HG03432 (cell line): ENCODE measurements at regions not wholly inside any gene's neighbourhood (a gene's known extent, or its start where the extent isn't known, plus 50 kb on each side); places are given as distances from the start of the nearest gene placed in this dataset.
A peak's percentile ranks its signal among the peaks of the same experiment; 100 is the strongest.

Experiments
- ATAC-seq: cut with Tn5 transposase; IDR thresholded peaks from one replicate; pipeline ENCODE4 v1.9.1; 2021; ENCODE audit warnings: mild to moderate bottlenecking, moderate library complexity; ENCODE audit not compliant: unreplicated experiment

DNA sequence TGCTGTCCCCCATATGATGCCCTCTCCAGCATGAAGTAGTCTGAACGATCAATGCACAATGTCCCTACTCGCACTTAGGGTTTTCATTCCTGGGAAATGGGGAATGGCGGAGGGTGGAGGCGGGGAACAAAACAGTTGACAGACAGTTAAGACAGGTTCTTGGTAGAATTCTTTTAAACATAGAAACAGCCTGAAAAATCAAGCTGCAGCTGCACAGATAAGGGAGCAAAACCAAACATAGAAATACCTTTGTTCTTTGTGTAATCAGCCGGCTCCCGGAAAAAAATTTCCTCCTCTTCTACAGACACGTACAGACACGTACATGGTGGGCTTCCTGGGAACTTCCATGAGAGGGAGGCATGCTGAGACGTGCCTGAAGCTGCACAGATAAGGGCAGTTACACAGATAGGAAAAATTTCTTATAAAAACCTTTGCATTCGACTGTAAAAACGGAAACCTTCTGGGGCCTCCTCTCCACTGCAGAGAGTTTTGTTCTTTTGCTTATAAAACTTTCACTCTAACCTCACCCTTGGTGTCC, 662.4 kb upstream of the PTPRD start:
- ATAC-seq, result no peak

DNA sequence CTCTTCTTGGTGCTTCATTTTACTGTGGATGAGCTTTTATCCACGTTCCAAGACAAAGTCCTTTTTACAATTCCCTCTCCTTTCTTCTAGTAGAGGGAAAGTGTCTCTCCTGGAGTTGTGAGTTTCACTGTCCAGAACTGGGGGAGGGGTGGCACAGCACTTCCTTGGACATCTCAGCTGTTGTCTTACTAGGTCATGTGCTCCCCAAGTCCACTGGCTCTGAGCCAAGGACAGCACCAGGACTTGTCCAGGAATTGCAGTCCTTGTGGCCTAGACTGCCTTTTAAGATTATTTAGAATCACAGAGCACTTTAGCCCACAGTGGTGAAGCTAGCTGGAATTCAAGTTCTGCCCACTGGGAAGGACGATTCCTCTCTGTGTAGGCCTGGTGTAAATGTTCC, 700.2 kb upstream of the PTPRD start:
- no peak for ATAC-seq

DNA sequence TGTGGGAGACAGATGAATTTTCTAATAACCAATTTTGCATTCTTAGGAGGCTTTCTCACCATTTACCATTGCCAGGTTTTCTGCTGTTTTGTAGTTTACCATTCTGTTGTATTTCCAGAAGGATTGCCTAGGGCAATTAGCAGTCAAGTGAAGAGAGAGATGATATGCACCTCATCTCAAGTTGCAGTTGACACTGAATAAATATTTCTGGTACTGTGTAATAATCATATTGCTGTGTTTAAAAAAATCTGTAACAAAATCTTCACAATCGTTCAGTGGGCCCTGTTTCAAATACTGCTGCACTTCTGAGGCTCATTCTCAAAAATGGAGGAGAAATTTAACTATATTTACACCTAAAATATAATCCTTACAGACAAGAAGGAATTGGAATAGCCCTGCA, 706.1 kb upstream of the PTPRD start:
- no peak for ATAC-seq

DNA sequence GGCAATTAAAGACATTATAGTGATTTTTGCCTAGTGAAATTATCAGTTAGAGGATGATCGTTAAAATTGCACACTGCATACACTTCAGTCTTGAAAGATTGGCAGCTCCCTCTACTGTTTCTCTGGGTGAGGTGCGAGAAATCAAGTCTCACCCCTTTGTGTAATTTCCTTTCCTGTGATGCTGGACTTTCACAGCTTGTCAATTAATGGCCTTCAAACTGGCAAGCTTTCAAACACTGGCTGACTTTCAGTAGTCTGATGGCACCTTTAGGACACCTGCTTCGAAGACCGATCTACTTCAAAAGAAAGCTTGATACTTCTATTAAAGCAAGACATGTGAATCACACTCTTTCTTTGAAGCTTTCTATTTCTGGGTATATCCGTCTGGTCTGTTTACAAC, 706.7 kb upstream of the PTPRD start:
- ATAC-seq, result peak; percentile 65

DNA sequence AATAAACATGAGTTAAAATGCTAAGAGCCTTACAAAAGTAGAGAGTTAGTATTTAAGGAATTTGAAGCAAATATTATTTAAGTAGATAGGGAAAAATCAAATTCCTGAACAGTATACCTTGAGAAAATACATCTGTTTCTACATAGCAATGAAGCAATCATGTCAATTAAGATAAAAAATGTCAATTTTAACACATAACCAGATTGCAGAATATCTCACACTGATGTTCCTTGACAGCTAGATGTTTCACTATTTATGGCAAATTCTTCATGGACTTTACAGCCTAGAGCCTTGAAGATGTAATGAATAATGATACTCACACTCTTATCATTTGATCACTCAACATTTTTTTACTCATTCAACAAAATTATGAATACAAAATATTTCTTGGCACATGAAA, 708.2 kb upstream of the PTPRD start:
- no peak for ATAC-seq

DNA sequence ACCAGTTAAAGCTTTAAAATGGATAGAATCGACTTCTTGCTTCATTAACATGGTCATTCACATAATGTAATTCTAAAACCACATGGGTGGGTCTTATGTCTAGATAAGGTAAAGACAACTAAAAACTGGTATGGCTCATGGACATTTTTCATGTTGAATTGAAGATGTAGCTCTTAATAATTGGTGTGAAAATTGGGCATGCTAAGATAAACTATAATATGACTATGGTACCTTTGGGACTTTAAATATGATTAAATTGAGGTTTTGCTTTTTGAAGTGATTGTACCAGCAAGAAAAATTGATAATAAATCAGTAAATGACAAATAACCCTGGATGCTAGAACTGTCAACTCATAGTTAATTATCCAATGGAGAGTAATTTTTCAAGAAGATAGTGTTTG, 710.7 kb upstream of the PTPRD start:
- ATAC-seq, result no peak

DNA sequence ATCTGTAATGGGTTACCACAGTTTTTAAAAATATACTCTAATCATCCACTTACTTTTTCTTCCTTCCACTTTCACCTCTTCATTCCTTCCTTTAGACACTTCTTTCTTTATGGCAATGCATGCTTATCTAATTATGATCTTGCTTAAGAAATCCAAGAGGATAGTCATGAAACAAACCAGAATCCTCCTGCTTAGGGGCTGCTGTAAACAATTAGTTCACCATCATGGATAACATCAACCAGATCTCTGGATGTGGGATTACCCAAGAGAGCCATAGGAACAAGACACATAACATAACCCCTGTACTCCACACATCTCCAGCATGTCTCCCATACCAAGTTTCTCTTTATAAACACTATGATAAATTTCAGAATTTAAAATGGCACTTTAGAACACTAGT, 713.4 kb upstream of the PTPRD start:
- no peak for ATAC-seq

DNA sequence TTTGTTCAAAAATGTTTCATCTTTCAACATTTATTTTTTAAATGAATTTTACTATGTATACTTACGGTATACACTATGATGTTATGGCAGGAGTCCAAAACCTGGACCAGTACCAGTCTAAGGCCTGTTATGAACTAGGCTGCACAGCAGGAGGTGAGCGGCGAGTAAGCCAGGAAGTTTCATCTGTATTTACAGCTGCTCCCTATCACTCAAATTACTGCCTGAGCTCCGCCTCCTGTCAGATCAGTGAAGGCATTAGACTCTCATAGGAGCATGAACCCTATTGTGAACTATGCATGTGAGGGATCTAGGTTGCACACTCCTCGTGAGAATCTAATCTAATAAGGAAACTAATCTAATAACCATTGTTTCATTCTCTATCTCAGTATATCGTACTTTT, 715.5 kb upstream of the PTPRD start:
- no peak for ATAC-seq

DNA sequence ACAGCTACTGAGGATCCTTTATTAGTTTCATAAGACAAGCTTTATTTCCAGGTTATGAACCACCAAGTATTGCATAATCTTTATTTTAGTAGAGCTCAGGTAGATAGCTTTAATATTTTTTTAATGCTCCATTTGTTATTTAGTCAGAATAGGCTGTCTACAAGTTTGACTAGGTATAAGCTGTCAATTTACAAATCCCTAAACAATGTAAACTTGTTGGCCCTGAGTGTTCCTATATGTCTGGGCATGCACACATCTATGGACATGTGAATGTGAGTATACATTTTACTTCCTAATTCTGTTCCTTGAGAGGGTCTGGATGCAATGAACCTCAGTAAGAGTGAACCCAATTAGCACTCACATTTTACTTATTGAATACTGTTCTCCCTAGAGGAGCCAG, 722.2 kb upstream of the PTPRD start:
- ATAC-seq, result no peak

DNA sequence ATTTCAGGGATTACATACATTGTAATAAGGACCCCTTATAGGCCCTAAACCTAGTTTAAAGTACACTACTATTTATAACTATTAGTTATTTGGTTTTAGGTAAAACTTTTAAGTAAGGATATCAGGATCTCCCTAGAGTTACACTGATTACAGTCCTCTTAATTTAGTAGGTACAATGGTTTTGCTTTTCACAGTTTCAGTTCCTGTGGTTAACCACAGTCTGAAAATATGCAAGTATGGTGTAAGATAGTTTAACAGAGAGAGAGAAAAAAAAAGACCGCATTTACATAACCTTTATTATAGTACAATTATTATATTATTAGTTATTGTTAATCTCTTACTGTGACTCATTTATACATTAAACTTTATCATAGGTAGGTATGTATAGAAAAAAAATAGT, 725.3 kb upstream of the PTPRD start:
- ATAC-seq, result peak; percentile 96

DNA sequence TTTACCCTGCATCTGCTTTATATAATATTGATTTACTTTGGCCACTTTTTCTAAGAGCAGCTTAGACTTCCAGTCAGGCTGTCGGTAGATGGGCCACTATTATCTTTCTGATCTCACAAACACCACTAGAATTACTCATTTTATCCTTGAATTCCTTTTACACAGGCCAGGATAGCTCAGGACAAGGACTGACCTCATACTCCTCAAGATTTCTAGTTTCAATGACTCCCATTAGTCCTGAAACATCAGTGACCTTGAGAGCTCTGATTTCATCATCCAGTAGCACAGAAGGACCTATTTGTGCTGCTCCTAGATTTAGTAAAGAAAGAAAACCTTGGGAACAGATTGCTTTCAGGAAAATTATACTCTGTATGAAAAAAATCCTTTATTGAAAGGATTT, 727.9 kb upstream of the PTPRD start:
- ATAC-seq, result no peak

DNA sequence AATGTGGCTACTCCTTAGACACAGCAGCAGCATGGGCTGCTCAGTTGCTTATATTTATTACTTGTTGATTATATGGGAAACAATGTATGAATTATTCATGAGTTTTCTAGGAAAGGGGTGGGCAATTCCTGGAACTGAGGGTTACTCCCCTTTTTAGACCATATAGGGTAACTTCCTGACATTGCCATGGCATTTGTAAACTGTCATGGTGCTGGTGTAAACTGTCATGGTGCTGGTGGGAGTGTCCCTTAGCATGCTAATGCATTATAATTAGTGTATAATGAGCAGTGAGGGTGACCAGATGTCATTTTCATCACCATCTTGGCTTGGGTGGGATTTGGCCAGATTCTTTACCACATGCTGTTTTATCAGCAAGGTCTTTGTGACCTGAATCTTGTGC, 734.6 kb upstream of the PTPRD start:
- no peak for ATAC-seq

DNA sequence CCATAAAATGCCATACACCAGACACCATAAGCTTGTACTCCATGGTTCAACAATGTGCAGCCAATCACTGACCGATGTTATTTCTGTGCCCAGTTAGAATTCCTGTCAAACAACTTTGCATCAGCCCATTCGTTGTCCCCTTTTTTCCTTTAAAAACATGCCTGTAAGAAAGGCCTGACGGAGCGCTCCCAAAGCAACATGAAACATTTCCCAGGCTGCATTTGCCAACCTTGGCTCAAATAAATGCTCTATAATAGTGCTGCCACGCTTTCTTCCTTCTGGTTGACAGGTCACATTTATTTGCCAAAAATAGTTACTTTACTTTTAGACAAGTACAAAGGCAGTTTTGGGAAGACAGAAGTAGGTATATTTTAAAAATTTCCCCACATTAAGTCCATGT, 735.6 kb upstream of the PTPRD start:
- ATAC-seq, result no peak

DNA sequence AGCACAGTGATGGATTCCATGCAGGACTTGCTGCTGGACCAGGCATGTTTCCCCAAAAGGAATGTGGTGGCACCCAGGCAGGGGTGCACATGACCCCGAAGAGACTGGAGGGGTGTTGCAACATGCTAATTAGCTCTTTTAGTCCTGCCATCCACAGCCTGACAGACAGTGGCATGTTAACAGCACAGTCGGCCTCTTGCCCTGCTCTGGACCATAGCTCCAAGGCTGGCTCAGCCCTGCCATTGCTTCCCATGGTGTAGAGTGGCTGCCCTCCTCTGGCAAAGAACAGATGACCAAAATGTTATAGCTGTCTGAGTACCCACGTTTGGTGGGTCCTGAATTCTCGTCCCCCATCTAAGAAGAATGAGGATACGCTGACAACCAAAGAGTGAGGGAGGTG, 736.4 kb upstream of the PTPRD start:
- ATAC-seq, result no peak

DNA sequence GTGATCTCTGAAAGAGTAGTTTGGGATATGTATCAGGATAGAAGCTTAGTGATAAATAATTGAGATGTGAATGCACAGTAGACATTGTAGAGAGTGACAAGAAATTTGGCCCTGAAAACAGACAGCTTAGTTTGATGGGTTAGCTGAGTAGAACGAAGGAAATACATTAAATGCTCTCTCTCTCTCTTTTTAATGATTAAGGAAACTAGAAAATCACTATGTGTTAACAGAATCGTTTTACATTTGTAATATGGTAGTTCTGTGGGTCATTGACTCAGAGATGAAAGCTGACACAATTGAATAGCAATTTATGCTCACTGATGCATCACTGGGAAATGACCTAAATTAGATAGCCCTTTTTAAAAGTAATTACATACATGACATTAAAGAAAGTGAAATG, 739.8 kb upstream of the PTPRD start:
- ATAC-seq, result no peak

DNA sequence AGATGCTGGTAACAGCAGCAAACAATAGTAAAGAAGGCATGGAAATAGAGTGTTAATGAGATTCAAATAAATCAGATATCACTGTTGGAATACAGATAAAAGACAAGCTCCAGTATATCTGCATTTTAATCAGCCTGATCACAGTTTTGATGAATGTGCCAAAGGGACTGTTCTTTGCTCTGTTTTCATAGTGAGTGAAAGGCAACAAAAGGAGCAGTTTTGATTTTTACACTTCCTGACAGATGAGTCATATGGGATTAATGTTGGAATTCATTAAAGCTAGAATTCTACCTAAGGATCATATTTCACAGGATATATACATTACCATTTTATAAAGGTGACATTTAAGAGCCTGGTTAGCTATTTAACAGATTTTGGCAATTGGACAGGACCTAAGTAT, 743.3 kb upstream of the PTPRD start:
- no peak for ATAC-seq

DNA sequence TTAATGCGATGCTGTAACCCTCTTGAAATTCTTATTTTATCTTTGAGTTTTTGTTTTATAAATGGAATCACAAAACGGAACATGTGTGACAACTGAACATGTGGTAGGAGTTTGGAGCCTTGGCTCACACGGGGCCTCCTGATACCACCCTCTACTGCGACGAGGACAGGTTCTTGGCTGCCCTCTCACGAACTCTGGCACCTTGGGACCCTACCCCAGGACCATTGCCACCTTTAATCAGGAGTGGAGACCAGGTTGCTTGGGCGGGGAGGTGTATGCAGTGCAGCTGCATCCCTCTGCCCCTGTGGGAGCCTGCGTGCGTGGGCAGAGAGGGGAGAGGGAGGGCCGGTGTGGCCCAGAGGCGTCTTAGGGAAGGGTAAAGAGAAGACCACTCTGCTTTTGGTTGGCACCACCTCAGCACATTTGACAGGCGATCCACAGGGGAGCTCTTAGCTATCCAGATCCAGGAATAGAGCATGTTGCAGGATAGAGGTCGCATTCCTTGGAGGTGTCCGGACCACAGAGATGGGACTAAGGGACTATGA, 753.9 kb upstream of the PTPRD start:
- ATAC-seq, result no peak

DNA sequence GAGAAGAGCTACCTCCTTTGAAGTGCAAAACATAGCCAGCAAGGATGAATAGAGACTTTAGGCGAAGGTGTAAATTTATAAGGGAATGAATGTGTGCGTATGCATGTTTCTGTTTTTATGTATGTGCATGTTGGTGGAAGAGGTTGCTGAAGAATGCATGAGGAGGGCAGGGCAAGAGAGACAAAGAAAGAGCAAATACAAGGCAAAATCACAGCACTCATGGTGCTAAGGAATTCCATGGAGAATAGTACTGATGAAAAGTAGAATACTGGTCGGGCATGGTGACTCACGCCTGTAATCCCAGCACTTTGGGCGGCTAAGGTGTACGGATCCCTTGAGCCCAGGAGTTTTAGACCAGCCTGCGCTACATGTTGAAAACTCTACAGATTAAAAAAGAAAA, 762.1 kb upstream of the PTPRD start:
- no peak for ATAC-seq

DNA sequence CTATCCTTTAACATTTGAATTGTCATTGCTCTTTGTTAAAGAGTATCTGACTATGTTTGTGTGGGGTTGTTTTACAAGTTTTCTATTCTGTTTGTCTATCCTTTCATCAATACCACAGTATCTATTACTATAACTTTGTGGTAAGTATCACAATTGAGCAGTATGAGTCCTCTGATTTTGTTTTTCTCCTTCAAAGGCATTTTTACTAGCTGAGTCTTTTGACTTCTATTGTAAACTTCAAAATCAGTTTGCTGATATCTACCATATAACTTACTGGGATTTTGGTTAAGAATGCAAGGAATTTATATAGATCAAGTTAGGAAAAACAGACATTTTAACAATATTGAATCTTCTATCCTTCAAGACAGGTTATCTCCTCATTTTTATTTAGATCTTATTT, 789.8 kb upstream of the PTPRD start:
- ATAC-seq, result no peak

DNA sequence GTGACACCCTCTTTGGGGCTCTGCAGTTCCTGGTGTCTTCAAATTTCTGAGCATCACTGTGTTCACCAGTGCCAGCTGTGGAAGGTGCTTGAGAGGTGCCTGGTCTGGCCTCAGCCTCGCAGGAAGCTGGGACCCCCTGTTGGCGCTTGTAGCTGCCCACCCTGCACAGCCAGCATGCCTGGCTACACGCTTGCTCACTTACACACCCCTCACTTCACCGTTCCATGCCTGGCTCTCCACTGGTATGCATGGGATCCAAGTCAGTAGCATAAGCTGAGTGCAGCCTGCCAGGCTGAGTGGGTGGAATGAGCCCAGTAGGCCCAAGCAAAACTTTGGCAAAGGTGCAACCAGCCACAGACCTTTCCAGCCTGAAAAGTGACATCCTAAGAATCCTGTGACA, 801.4 kb upstream of the PTPRD start:
- ATAC-seq, result no peak

DNA sequence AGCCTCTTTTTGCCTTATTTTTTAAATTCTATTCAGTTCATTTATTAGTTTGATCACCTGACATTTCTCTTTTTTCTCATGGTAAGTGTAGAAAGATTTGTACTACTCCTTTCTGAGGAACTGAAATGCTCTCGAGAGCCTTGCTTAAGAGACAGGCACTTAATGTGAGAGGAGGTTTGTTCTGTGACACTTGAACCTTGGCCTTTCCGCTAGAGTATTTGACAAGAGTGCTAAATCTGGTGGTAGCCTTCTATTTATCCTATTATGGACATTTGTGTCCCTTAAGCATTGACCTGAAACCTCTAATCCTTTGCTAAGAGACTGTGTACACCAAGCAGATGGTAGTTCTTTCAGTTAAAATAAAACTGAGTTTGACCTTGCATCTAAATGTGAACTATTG, 805.0 kb upstream of the PTPRD start:
- no peak for ATAC-seq

DNA sequence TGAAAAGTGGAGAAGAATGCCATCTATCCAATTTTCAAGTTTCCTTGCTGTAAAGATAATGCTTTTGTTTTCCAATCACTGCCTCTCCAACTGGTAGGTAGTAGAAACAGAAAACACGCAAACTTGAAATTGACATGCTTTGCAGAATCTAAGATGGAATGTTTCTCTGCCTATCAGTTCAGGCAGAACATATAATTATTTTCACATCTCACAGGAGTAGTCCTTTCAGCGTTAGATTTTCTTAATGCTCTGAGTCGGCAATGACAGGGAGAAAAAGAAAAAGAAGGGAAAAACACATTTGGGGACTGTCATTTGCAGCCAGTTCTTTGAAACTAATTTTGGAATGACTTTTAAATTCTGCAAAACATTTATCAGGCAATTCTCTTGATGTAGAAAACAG, 818.7 kb upstream of the PTPRD start:
- no peak for ATAC-seq

DNA sequence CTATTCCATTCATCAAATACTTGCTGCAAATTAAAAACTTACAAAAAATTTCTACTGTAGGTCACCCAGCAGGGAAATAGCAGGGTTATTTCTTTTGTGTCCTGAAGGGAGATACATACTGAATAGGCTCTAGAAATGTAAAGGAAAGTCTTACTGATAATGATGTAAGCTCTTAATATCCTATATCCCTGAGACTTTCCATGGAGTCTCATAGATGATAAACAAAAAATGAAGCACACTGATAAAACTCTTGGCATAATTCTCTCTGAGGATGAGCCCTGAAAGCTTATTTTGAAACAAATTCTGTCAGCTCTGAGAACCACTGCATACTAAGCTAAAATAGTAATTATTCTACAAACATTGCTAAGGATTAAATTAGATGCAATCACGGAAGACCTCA, 819.6 kb upstream of the PTPRD start:
- no peak for ATAC-seq

DNA sequence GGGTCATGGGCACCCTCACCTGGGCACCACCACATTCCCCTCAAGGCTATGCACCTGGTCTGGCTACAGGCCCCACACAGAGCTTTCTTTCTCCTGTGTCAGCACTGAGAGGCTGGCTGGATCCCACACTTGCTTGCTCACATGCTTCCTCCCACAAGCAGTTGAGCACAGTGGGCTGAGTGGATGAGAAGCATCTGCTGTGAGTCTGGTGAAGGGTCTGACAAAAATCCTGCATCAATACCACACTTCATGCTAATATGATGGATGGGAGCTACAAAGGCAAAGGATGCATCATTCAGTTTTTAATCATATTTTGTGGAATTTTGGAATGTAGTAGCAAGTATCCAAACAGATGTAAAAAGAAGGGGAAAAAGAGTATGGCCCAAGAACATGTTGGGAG, 830.8 kb upstream of the PTPRD start:
- no peak for ATAC-seq
